Caco-2 (cell line): ENCODE measurements at regions not wholly inside any gene's neighbourhood (a gene's known extent, or its start where the extent isn't known, plus 50 kb on each side); places are given as distances from the start of the nearest gene placed in this dataset.

ENCODE experiments used
- BruUV-seq: library from RNA; stranded (reverse); fragments of 400-500 nt; replicated peaks from 2 replicates; lab custom pipeline; 2021; lab: Mats Ljungman, UMichigan
- CTCF ChIA-PET: fragments of 300-600 bp; sonication (Branson Sonifier 250); formaldehyde crosslinking; loops from one replicate; lab custom pipeline; 2022; ENCODE audit warnings: antibody characterized with exemption; lab: Charles Lee
- POLR2A ChIA-PET: fragments of 300-600 bp; sonication (Branson Sonifier 250); formaldehyde crosslinking; loops from one replicate; lab custom pipeline; 2022; ENCODE audit warnings: antibody characterized with exemption; lab: Charles Lee
- DNase-seq, 2 experiments: peaks; one replicate each; pipeline versions ENCODE4 v3.0.0 to v3.0.0-alpha.2; 2020 to 2022
- H3K27me3 ChIP-seq: replicated peaks from 2 replicates; pipeline ENCODE4 v1.6.0; 2011; ENCODE audit warnings: low read length; ENCODE audit not compliant: control insufficient read depth, insufficient read depth
- H3K36me3 ChIP-seq: 2 replicates; pipeline ENCODE4 v1.5.1; 2011; ENCODE audit warnings: low read length; ENCODE audit not compliant: control insufficient read depth, insufficient read depth
- H3K4me1 ChIP-seq: fragments of 250-450 bp; sonication (Bioruptor Pico); 2 replicates; pipeline ENCODE4 v1.5.1; 2020; ENCODE audit warnings: mild to moderate bottlenecking
- H3K4me3 ChIP-seq: 2 replicates; pipeline ENCODE4 v1.5.1; 2011; ENCODE audit warnings: low read depth, mild to moderate bottlenecking, control low read depth, low read length
- H3K9me3 ChIP-seq: fragments of 250-450 bp; sonication (Bioruptor Pico); 2 replicates; pipeline ENCODE4 v1.5.1; 2020; ENCODE audit warnings: mild to moderate bottlenecking, moderate library complexity
- H3K27ac Mint-ChIP-seq: one replicate; pipeline ENCODE4 v1.8.0; 2022; ENCODE audit warnings: mixed read lengths; ENCODE audit not compliant: unreplicated experiment
- H3K27me3 Mint-ChIP-seq: one replicate; pipeline ENCODE4 v1.8.0; 2022; ENCODE audit warnings: mixed read lengths; ENCODE audit not compliant: insufficient read depth, unreplicated experiment
- H3K36me3 Mint-ChIP-seq: one replicate; pipeline ENCODE4 v1.8.0; 2022; ENCODE audit warnings: mild to moderate bottlenecking, mixed read lengths; ENCODE audit not compliant: insufficient read depth, unreplicated experiment
- H3K4me1 Mint-ChIP-seq: one replicate; pipeline ENCODE4 v1.8.0; 2022; ENCODE audit warnings: low read depth, mixed read lengths; ENCODE audit not compliant: unreplicated experiment
- H3K4me3 Mint-ChIP-seq: one replicate; pipeline ENCODE4 v1.8.0; 2022; ENCODE audit warnings: mild to moderate bottlenecking, moderate library complexity, mixed read lengths; ENCODE audit not compliant: unreplicated experiment
- H3K9me3 Mint-ChIP-seq: one replicate; pipeline ENCODE4 v1.8.0; 2022; ENCODE audit warnings: mixed read lengths; ENCODE audit not compliant: unreplicated experiment
- CTCF ChIP-seq, 2 experiments: fragments of 200-600 bp in 1 of 2; IDR thresholded peaks; 1 replicate in 1 of 2; 2 replicates in 1 of 2; pipeline versions ENCODE4 v1.5.1 to v1.8.0; 2011 to 2022; ENCODE audit warnings: antibody characterized with exemption in 1 of 2, control low read depth in 1 of 2, inconsistent platforms in 1 of 2, low read depth in 1 of 2, low read length in 1 of 2, mild to moderate bottlenecking in 1 of 2, moderate library complexity in 1 of 2; ENCODE audit not compliant: insufficient read depth in 1 of 2, severe bottlenecking in 1 of 2, unreplicated experiment in 1 of 2
- intact Hi-C: fragments of 100-400 bp; cut with micrococcal nuclease; formaldehyde crosslinking; loops from one replicate; pipeline ENCODE4 v1.10.0; 2022; ENCODE audit not compliant: unreplicated experiment

- no peaks in the 10 kb centered on the region for H3K4me1 Mint-ChIP-seq
- ChIA-PET POLR2A (no interaction called here), CTCF (no interaction called here)
- H3K27ac Mint-ChIP-seq = no peak overlapping the region
- DNase-seq = no peak
- no peak overlapping the region for H3K4me3 ChIP-seq
- H3K36me3 Mint-ChIP-seq = no peaks in the 10 kb centered on the region
- TF ChIP-seq CTCF (IDR thresholded peaks at IDR 0.05; ENCODE audit: insufficient read depth in 1 of 2, low read depth in 1 of 2, low read length in 1 of 2, severe bottlenecking in 1 of 2, unreplicated experiment in 1 of 2) = no peak
- no peaks in the 10 kb centered on the region for H3K4me1 ChIP-seq
- no peak overlapping the region for H3K4me3 Mint-ChIP-seq
- peaks cover 18% of the 10 kb centered on the region for H3K27me3 Mint-ChIP-seq
- H3K9me3 Mint-ChIP-seq = no peaks in the 10 kb centered on the region
- H3K36me3 ChIP-seq = no peaks in the 10 kb centered on the region
- no peaks in the 10 kb centered on the region for H3K27me3 ChIP-seq
- H3K9me3 ChIP-seq = no peaks in the 10 kb centered on the region
- BruUV-seq = no TSS peak
- intact Hi-C loops = no loop called here
Observed at GRCh38 chr22:47446821-47447810, 684.7 kb downstream of the TBC1D22A start.

- no peak overlapping the region for H3K4me3 Mint-ChIP-seq
- H3K36me3 Mint-ChIP-seq = no peaks in the 10 kb centered on the region
- H3K27me3 Mint-ChIP-seq = peaks cover 14% of the 10 kb centered on the region
- no TSS peak for BruUV-seq
- no peaks in the 10 kb centered on the region for H3K4me1 ChIP-seq
- H3K9me3 ChIP-seq = no peaks in the 10 kb centered on the region
- H3K4me3 ChIP-seq = no peak overlapping the region
- no peaks in the 10 kb centered on the region for H3K4me1 Mint-ChIP-seq
- H3K9me3 Mint-ChIP-seq = no peaks in the 10 kb centered on the region
- H3K27ac Mint-ChIP-seq = no peak overlapping the region
- POLR2A ChIA-PET = no interaction called here
- intact Hi-C loops = no loop called here
- no peak for DNase-seq
- H3K27me3 ChIP-seq = no peaks in the 10 kb centered on the region
- no peaks in the 10 kb centered on the region for H3K36me3 ChIP-seq
- CTCF ChIA-PET = no interaction called here
- no peak for TF ChIP-seq CTCF (IDR thresholded peaks at IDR 0.05; ENCODE audit: insufficient read depth in 1 of 2, low read depth in 1 of 2, low read length in 1 of 2, severe bottlenecking in 1 of 2, unreplicated experiment in 1 of 2)
Observed at GRCh38 chr22:47446331-47446730, 683.9 kb downstream of the TBC1D22A start.

GRCh38 chr22:47445716-47446290 lies 683.4 kb downstream of the TBC1D22A start:
- no peak for TF ChIP-seq CTCF (IDR thresholded peaks at IDR 0.05; ENCODE audit: insufficient read depth in 1 of 2, low read depth in 1 of 2, low read length in 1 of 2, severe bottlenecking in 1 of 2, unreplicated experiment in 1 of 2)
- POLR2A ChIA-PET = no interaction called here
- H3K4me1 Mint-ChIP-seq = no peaks in the 10 kb centered on the region
- intact Hi-C loops = no loop called here
- no peaks in the 10 kb centered on the region for H3K36me3 ChIP-seq
- no peaks in the 10 kb centered on the region for H3K27me3 ChIP-seq
- H3K4me1 ChIP-seq = no peaks in the 10 kb centered on the region
- no TSS peak for BruUV-seq
- H3K4me3 Mint-ChIP-seq = no peak overlapping the region
- no peak overlapping the region for H3K27ac Mint-ChIP-seq
- H3K4me3 ChIP-seq = no peak overlapping the region
- H3K27me3 Mint-ChIP-seq = peaks cover 14% of the 10 kb centered on the region
- no peaks in the 10 kb centered on the region for H3K36me3 Mint-ChIP-seq
- H3K9me3 Mint-ChIP-seq = peaks cover 1% of the 10 kb centered on the region
- DNase-seq = no peak
- no peaks in the 10 kb centered on the region for H3K9me3 ChIP-seq
- CTCF ChIA-PET = no interaction called here
